Vagina (tissue), 2 donors: ENCODE measurements at regions not wholly inside any gene's neighbourhood (a gene's known extent, or its start where the extent isn't known, plus 50 kb on each side); places are given as distances from the start of the nearest gene placed in this dataset.

ENCODE experiments used
- DNase-seq, 2 donors: peaks; one replicate each; pipeline ENCODE4 v3.0.0-alpha.2; 2017; ENCODE audit errors: extremely low spot score in 2 of 2
- H3K27ac ChIP-seq: fragments of 200-600 bp; sonication (generic); one replicate; pipeline ENCODE4 v1.5.1; 2019
- H3K27me3 ChIP-seq: fragments of 200-600 bp; sonication (generic); one replicate; pipeline ENCODE4 v1.5.1; 2019
- H3K36me3 ChIP-seq, 2 donors: fragments of 200-600 bp; sonication (generic); one replicate each; pipeline ENCODE4 v1.5.1; 2017 to 2019
- H3K4me1 ChIP-seq: fragments of 200-600 bp; sonication (generic); one replicate; pipeline ENCODE4 v1.5.1; 2019
- H3K4me3 ChIP-seq, 2 donors: fragments of 200-600 bp; sonication (generic); 1 replicate in 1 of 2; 2 replicates in 1 of 2; pipeline ENCODE4 v1.5.1; 2016 to 2019
- H3K9me3 ChIP-seq: fragments of 200-600 bp; sonication (generic); one replicate; pipeline ENCODE4 v1.5.1; 2019
- POLR2A ChIP-seq, 2 donors: fragments of 450-650 bp; IDR thresholded peaks; one replicate each; pipeline ENCODE4 v1.6.1; 2017; ENCODE audit warnings: antibody characterized with exemption in 2 of 2, mild to moderate bottlenecking in 2 of 2, moderate library complexity in 2 of 2
- POLR2AphosphoS5 ChIP-seq, 2 donors: sonication (generic); formaldehyde crosslinking; IDR thresholded peaks; one replicate each; pipeline ENCODE4 v1.9.0; 2017; ENCODE audit warnings: antibody characterized with exemption in 2 of 2, mild to moderate bottlenecking in 2 of 2, low read depth in 1 of 2; ENCODE audit not compliant: insufficient read depth in 1 of 2
- intact Hi-C: fragments of 100-400 bp; cut with DNase I; formaldehyde crosslinking; loops from one replicate; pipeline ENCODE4 v1.15.1; 2023
- TF ChIP-seq, protein P1 (sequence below), 3 experiments: fragments of 450-650 bp in 2 of 3; fragments of 200-600 bp in 1 of 3; sonication (generic) in 1 of 3; IDR thresholded peaks; one replicate each; pipeline ENCODE4 v1.5.1; 2017 to 2019; ENCODE audit warnings: antibody characterized with exemption in 3 of 3, mild to moderate bottlenecking in 2 of 3, moderate library complexity in 2 of 3

DNA sequence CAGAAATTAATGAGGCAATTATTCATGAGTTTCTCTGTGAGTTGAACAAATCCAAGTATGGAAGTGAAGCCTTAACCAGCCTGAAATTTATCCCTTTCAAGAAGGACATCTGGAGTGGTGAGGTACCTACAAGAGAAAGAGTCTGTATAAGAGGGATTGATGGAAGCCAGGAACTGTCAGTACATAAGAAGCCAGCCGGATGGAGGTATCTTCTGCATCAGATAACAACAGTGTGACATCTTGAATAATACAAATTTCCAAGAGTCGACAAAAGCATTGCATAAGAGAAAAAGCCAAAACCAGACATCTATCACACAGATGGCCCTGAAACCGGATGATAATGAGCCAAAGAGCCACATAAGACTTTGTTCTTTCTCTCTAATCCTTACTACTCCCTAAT lies 781.2 kb downstream of the FLRT2 start:
- Histone ChIP-seq H3K4me1 (no peaks in the 10 kb centered on the region), H3K27ac (no peak overlapping the region), H3K36me3 (no peaks in the 10 kb centered on the region), H3K9me3 (no peaks in the 10 kb centered on the region), H3K4me3 (no peak overlapping the region), H3K27me3 (no peaks in the 10 kb centered on the region)
- TF ChIP-seq, protein P1, sequence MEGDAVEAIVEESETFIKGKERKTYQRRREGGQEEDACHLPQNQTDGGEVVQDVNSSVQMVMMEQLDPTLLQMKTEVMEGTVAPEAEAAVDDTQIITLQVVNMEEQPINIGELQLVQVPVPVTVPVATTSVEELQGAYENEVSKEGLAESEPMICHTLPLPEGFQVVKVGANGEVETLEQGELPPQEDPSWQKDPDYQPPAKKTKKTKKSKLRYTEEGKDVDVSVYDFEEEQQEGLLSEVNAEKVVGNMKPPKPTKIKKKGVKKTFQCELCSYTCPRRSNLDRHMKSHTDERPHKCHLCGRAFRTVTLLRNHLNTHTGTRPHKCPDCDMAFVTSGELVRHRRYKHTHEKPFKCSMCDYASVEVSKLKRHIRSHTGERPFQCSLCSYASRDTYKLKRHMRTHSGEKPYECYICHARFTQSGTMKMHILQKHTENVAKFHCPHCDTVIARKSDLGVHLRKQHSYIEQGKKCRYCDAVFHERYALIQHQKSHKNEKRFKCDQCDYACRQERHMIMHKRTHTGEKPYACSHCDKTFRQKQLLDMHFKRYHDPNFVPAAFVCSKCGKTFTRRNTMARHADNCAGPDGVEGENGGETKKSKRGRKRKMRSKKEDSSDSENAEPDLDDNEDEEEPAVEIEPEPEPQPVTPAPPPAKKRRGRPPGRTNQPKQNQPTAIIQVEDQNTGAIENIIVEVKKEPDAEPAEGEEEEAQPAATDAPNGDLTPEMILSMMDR (IDR thresholded peaks at IDR 0.05), result no peak
- TF ChIP-seq POLR2AphosphoS5 (IDR thresholded peaks at IDR 0.05; ENCODE audit: insufficient read depth in 1 of 2, low read depth in 1 of 2) (no peak), POLR2A (IDR thresholded peaks at IDR 0.05) (no peak)
- DNase-seq, result no peak
- intact Hi-C loops, result no loop called here

DNA sequence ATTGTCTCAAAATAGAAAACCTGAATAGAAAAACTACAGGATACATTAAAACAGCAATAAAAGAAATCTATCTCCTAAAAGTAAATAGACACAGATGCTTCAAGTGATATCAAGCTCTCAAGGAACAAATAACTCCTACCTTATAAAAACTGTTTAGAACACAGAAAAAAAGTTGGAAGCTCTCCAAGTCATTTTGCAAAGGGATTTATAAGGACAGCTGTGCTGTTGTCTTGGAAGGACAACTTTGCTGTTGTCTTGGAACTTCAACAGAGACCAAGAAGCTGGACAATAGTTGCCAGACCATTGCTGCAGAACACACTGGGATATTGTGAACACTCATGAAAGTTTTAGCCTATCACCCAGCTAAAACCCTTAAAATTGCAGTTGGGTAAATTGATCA lies 780.7 kb downstream of the FLRT2 start:
- H3K4me3 ChIP-seq, result no peak overlapping the region
- no peak for DNase-seq

DNA sequence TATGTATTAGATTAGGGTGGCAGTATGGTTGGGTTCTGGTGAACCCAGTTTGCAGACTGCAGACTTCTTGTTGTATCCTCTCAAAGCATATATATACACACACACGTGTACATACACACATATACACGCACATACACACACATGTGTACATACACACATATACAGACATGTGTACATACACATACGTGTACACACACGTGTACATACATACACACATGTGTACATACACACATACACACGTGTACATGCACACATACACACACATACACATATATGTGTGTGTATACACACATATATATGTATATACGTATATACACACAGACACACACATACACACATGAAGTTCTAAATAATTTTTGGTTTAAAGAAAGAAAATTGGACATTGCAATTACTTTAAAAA lies 780.2 kb downstream of the FLRT2 start:
- Histone ChIP-seq H3K4me3 (no peak overlapping the region), H3K27me3 (no peaks in the 10 kb centered on the region), H3K27ac (no peak overlapping the region), H3K36me3 (no peaks in the 10 kb centered on the region), H3K9me3 (no peaks in the 10 kb centered on the region), H3K4me1 (no peaks in the 10 kb centered on the region)
- DNase-seq, result no peak
- TF ChIP-seq POLR2A (IDR thresholded peaks at IDR 0.05), result no peak
- no peak for TF ChIP-seq POLR2AphosphoS5 (IDR thresholded peaks at IDR 0.05; ENCODE audit: insufficient read depth in 1 of 2, low read depth in 1 of 2)
- TF ChIP-seq, protein P1 (IDR thresholded peaks at IDR 0.05), result no peak
- intact Hi-C loops, result no loop called here

More for the DNA sequence above, 780.7 kb downstream of the FLRT2 start:
- no peaks in the 10 kb centered on the region for H3K4me1 ChIP-seq
- no peaks in the 10 kb centered on the region for H3K9me3 ChIP-seq
- intact Hi-C loops, result no loop called here
- H3K27ac ChIP-seq, result no peak overlapping the region
- H3K36me3 ChIP-seq, result no peaks in the 10 kb centered on the region
- no peak for TF ChIP-seq POLR2A (IDR thresholded peaks at IDR 0.05)
- TF ChIP-seq POLR2AphosphoS5 (IDR thresholded peaks at IDR 0.05; ENCODE audit: insufficient read depth in 1 of 2, low read depth in 1 of 2), result no peak
- TF ChIP-seq, protein P1 (IDR thresholded peaks at IDR 0.05), result no peak
- no peaks in the 10 kb centered on the region for H3K27me3 ChIP-seq

DNA sequence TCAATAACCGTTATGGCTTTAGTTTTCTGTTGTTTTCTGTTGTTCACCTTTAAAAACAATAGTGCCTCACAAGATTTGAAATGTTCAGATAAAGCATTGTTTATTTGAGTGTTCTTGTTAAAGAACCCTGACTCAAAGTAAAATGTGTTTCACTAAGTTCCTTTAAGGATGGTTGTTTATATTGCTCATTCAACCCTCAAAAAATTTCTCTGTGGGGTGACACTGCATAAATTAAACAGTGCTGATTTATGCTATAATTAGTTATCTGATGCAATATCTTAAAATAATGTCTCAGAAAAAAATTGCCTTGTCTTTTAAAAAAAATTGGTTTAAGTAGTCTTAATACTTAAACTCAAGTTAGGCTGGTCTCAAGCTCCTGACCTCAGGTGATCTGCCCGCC lies 775.1 kb downstream of the FLRT2 start:
- Histone ChIP-seq H3K4me3 (no peak overlapping the region), H3K4me1 (no peaks in the 10 kb centered on the region), H3K27ac (no peak overlapping the region), H3K27me3 (no peaks in the 10 kb centered on the region), H3K9me3 (no peaks in the 10 kb centered on the region), H3K36me3 (no peaks in the 10 kb centered on the region)
- no peak for TF ChIP-seq POLR2A (IDR thresholded peaks at IDR 0.05)
- TF ChIP-seq POLR2AphosphoS5 (IDR thresholded peaks at IDR 0.05; ENCODE audit: insufficient read depth in 1 of 2, low read depth in 1 of 2), result no peak
- TF ChIP-seq, protein P1 (IDR thresholded peaks at IDR 0.05), result no peak
- intact Hi-C loops, result no loop called here
- DNase-seq, result no peak

DNA sequence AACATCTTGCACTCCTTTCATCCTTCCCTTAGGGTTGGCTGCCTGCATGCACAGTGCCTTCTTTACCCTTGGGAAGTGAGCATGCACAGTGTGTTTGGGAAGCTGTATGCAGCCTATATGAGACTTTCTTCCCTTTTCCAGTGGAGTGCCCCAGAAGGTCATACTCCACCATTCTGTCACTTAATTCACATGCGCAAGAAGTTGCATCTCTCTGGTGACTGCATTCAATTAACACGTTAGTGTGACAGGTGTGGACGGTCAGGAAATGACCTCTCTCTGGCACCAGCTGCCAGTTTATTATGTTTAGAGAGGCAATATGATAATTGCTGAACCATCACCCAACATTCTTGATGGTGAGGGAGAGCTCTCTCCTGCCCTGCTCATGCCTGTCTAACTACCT lies 770.0 kb downstream of the FLRT2 start:
- Histone ChIP-seq H3K36me3 (no peaks in the 10 kb centered on the region), H3K4me1 (no peaks in the 10 kb centered on the region), H3K27me3 (no peaks in the 10 kb centered on the region), H3K27ac (no peak overlapping the region), H3K9me3 (no peaks in the 10 kb centered on the region), H3K4me3 (no peak overlapping the region)
- no peak for TF ChIP-seq POLR2AphosphoS5 (IDR thresholded peaks at IDR 0.05; ENCODE audit: insufficient read depth in 1 of 2, low read depth in 1 of 2)
- TF ChIP-seq, protein P1 (IDR thresholded peaks at IDR 0.05), result no peak
- TF ChIP-seq POLR2A (IDR thresholded peaks at IDR 0.05), result no peak
- no peak for DNase-seq
- intact Hi-C loops, result no loop called here
